HepG2 (cell line): ENCODE measurements at regions not wholly inside any gene's neighbourhood (a gene's known extent, or its start where the extent isn't known, plus 50 kb on each side); places are given as distances from the start of the nearest gene placed in this dataset.

Experiments used
- ATAC-seq: fragments of 200-7000 bp; cut with Tn5 transposase; 3 replicates; pipeline ENCODE4 v1.9.1; 2020; ENCODE audit warnings: mild to moderate bottlenecking, moderate library complexity
- BruUV-seq: library from RNA; stranded (reverse); fragments of 400-500 nt; replicated peaks from 2 replicates; lab custom pipeline; 2021; lab: Mats Ljungman, UMichigan
- CTCF ChIA-PET: fragments of 300-600 bp; formaldehyde crosslinking; extraction: SDS; loops from one replicate; lab custom pipeline; 2021; ENCODE audit warnings: low total read pairs, inconsistent platforms, low intra/inter-chr PET ratio; lab: Yijun Ruan, JAX
- POLR2A ChIA-PET: fragments of 350-600 bp; sonication (Branson Sonifier 250); formaldehyde crosslinking; loops from one replicate; lab custom pipeline; 2020; ENCODE audit warnings: antibody characterized with exemption, inconsistent platforms; lab: Yijun Ruan, JAX
- DNase-seq: peaks from one replicate; pipeline ENCODE4 v3.0.0-alpha.2; 2015; ENCODE audit warnings: low spot score
- FAIRE-seq: peaks from 3 replicates; lab custom pipeline; 2011; peaks lifted over from hg19 to GRCh38; lab: Jason Lieb, UNC
- H2AFZ ChIP-seq: one replicate; pipeline ENCODE4 v1.6.1; 2011; ENCODE audit warnings: low read length, inconsistent platforms
- H3K27ac ChIP-seq: fragments of 300-600 bp; 3 replicates; pipeline ENCODE4 v1.8.0; 2011; ENCODE audit warnings: mixed run types, mild to moderate bottlenecking, mixed read lengths, low read length, inconsistent platforms; ENCODE audit not compliant: insufficient read depth; ENCODE audit errors: extremely low read length
- H3K27me3 ChIP-seq, 2 experiments: fragments of 200-600 bp in 1 of 2; 2 replicates in 1 of 2; 3 replicates in 1 of 2; pipeline versions ENCODE4 v1.6.0 to v1.8.0; 2011; ENCODE audit warnings: low read length in 2 of 2, mild to moderate bottlenecking in 2 of 2, moderate library complexity in 2 of 2, inconsistent platforms in 1 of 2; ENCODE audit not compliant: insufficient read depth in 2 of 2, control insufficient read depth in 1 of 2
- H3K36me3 ChIP-seq, 2 experiments: fragments of 200-600 bp in 1 of 2; replicated peaks in 1 of 2; 2 replicates in 1 of 2; 3 replicates in 1 of 2; pipeline versions ENCODE4 v1.5.1 to v1.8.0; 2011; ENCODE audit warnings: low read length in 2 of 2, inconsistent platforms in 1 of 2; ENCODE audit not compliant: insufficient read depth in 2 of 2, control insufficient read depth in 1 of 2
- H3K4me1 ChIP-seq: 2 replicates; pipeline ENCODE4 v1.5.1; 2012; ENCODE audit warnings: low read length, inconsistent platforms; ENCODE audit not compliant: insufficient read depth
- H3K4me2 ChIP-seq: 2 replicates; pipeline ENCODE4 v1.6.0; 2011; ENCODE audit warnings: low read depth, low read length, inconsistent platforms
- H3K4me3 ChIP-seq, 3 experiments: fragments of 200-600 bp in 1 of 3; sonication (generic), shearing (Covaris generic) in 1 of 3; replicated peaks in 1 of 3; 2 replicates each; pipeline ENCODE4 v1.5.1; 2011 to 2016; ENCODE audit warnings: low read length in 3 of 3, inconsistent platforms in 2 of 3, low read depth in 2 of 3, mild to moderate bottlenecking in 2 of 3, control low read depth in 1 of 3, mixed read lengths in 1 of 3; ENCODE audit not compliant: insufficient read depth in 1 of 3
- H3K79me2 ChIP-seq: one replicate; pipeline ENCODE4 v1.6.1; 2011; ENCODE audit warnings: low read length, inconsistent platforms; ENCODE audit not compliant: insufficient read depth
- H3K9ac ChIP-seq: 2 replicates; pipeline ENCODE4 v1.6.0; 2011; ENCODE audit warnings: mild to moderate bottlenecking, low read depth, low read length, inconsistent platforms; ENCODE audit not compliant: insufficient read depth
- H3K9me3 ChIP-seq: 2 replicates; pipeline ENCODE4 v1.5.1; 2012; ENCODE audit warnings: mild to moderate bottlenecking, low read length
- H4K20me1 ChIP-seq: 2 replicates; pipeline ENCODE4 v1.6.0; 2011; ENCODE audit warnings: inconsistent platforms, mild to moderate bottlenecking, low read length, moderate library complexity; ENCODE audit not compliant: insufficient read depth
- CERS6 ChIP-seq: sonication (generic); formaldehyde crosslinking; IDR thresholded peaks from 2 replicates; pipeline ENCODE4 v1.5.0; 2020; ENCODE audit warnings: missing genetic modification reagents
- KLF11 ChIP-seq: IDR thresholded peaks from 2 replicates; pipeline ENCODE4 v1.6.1; 2016; ENCODE audit warnings: missing compliant biosample characterization
- NR2F1 ChIP-seq, 2 experiments: fragments of 450-650 bp in 1 of 2; formaldehyde crosslinking in 1 of 2; IDR thresholded peaks; 2 replicates each; pipeline versions ENCODE4 v1.5.0 to v1.6.1; 2016 to 2020; ENCODE audit warnings: mild to moderate bottlenecking in 1 of 2, missing compliant biosample characterization in 1 of 2, missing genetic modification reagents in 1 of 2, moderate library complexity in 1 of 2
- SMARCC2 ChIP-seq: fragments of 450-650 bp; IDR thresholded peaks from 2 replicates; pipeline ENCODE4 v1.6.1; 2017; ENCODE audit warnings: antibody characterized with exemption, mild to moderate bottlenecking
- STAG1 ChIP-seq: sonication (generic); formaldehyde crosslinking; IDR thresholded peaks from 2 replicates; pipeline ENCODE4 v1.4.0; 2020; ENCODE audit warnings: missing genetic modification reagents
- ZNF274 ChIP-seq: sonication (generic); formaldehyde crosslinking; IDR thresholded peaks from 2 replicates; pipeline ENCODE4 v1.5.1; 2020; ENCODE audit warnings: mild to moderate bottlenecking, missing genetic modification reagents
- ZNF703 ChIP-seq: sonication (generic); formaldehyde crosslinking; IDR thresholded peaks from 2 replicates; pipeline ENCODE4 v1.5.1; 2020; ENCODE audit warnings: missing genetic modification reagents, mild to moderate bottlenecking, moderate library complexity, borderline replicate concordance
- ZNF768 ChIP-seq: sonication (generic); formaldehyde crosslinking; IDR thresholded peaks from 2 replicates; pipeline ENCODE4 v1.4.0; 2020; ENCODE audit warnings: missing genetic modification reagents
- ZSCAN9 ChIP-seq: IDR thresholded peaks from 2 replicates; pipeline ENCODE4 v1.6.1; 2016; ENCODE audit warnings: borderline replicate concordance
- WGBS: methylation state at CpG from one replicate; pipeline ENCODE4 v1.1.6; 2017; ENCODE audit warnings: low lambda C conversion rate; 5-methylcytosine and 5-hydroxymethylcytosine counted together
- in situ Hi-C: cut with HindIII; loops from 2 replicates; pipeline ENCODE4 v1.10.0; 2017; ENCODE audit warnings: low pct_unique_long_range_greater_than_20kb; ENCODE audit not compliant: extremely low pct_ligation_motif_present
- intact Hi-C: fragments of 100-400 bp; cut with micrococcal nuclease; formaldehyde crosslinking; loops from one replicate; pipeline ENCODE4 v1.10.0; 2022; ENCODE audit not compliant: unreplicated experiment
- TF ChIP-seq, protein P1 (sequence below): sonication (generic); formaldehyde crosslinking; IDR thresholded peaks from 2 replicates; pipeline ENCODE4 v1.8.1; 2023; ENCODE audit warnings: missing genetic modification reagents, inconsistent platforms, borderline replicate concordance

GRCh38 chr10:52486840-52487611 is 172.9 kb downstream of the DKK1 start:
- Histone ChIP-seq H3K27me3 (no peaks in the 10 kb centered on the region), H3K79me2 (no peaks in the 10 kb centered on the region), H2AFZ (no peak overlapping the region), H4K20me1 (no peaks in the 10 kb centered on the region), H3K36me3 (no peaks in the 10 kb centered on the region), H3K27ac (no peak overlapping the region), H3K4me1 (no peaks in the 10 kb centered on the region), H3K9me3 (no peaks in the 10 kb centered on the region), H3K9ac (no peak overlapping the region), H3K4me3 (no peak overlapping the region), H3K4me2 (no peak overlapping the region)
- CTCF ChIA-PET = interaction anchor here (3.4 kb wide), 1 partner anchor 179 kb away, joined by 121 read pairs; no protein-coding TSS in a partner anchor
- no TSS peak for BruUV-seq
- FAIRE-seq (no peak), ATAC-seq (no peak), DNase-seq (no peak)
- 69% methylated on average over 1 of the region's 1 CpG for WGBS
- TF ChIP-seq SMARCC2 = no peak
- TF ChIP-seq ZNF703 = no peak
- TF ChIP-seq KLF11 (CRISPR knock-in tag) = no peak
- POLR2A ChIA-PET = interaction anchor here (1.1 to 3.9 kb wide), 2 partner anchors 173 to 179 kb away, joined by 3 to 18 read pairs; partner anchors contain the start of gene DKK1
- in situ Hi-C loops (loop anchor here (5.0 kb wide), 1 partner anchor 175 kb away; the partner anchor contains the start of gene DKK1), intact Hi-C loops (loop anchor here (5.0 kb wide), 2 partner anchors 80 to 110 kb away; no protein-coding TSS in a partner anchor)

GRCh38 chr10:52488606-52489485 is 174.8 kb downstream of the DKK1 start:
- H3K27ac ChIP-seq = no peak overlapping the region
- no peak overlapping the region for H2AFZ ChIP-seq
- no peaks in the 10 kb centered on the region for H3K9me3 ChIP-seq
- ATAC-seq (peak; percentile 54; the same call in 1 of the 3 replicates), FAIRE-seq (no peak), DNase-seq (peak; percentile 46)
- no TSS peak for BruUV-seq
- H4K20me1 ChIP-seq = no peaks in the 10 kb centered on the region
- intact Hi-C loops (loop anchor here (1.0 to 5.0 kb wide), 5 partner anchors 78 to 274 kb away; partner anchors contain the start of gene DKK1), in situ Hi-C loops (loop anchor here (5.0 kb wide), 1 partner anchor 177 kb away; the partner anchor contains the start of gene DKK1)
- H3K79me2 ChIP-seq = no peaks in the 10 kb centered on the region
- no peak overlapping the region for H3K9ac ChIP-seq
- no peak overlapping the region for H3K4me2 ChIP-seq
- H3K36me3 ChIP-seq = no peaks in the 10 kb centered on the region
- H3K4me3 ChIP-seq = no peak overlapping the region
- WGBS = 53% methylated on average over 3 of the region's 3 CpGs
- POLR2A ChIA-PET = interaction anchor here (3.9 kb wide), 1 partner anchor 181 kb away, joined by 18 read pairs; no protein-coding TSS in a partner anchor
- CTCF ChIA-PET = interaction anchor here (1.1 to 3.4 kb wide), 3 partner anchors 175 to 180 kb away, joined by 3 to 121 read pairs (median 27); partner anchors contain the start of gene DKK1
- no peaks in the 10 kb centered on the region; a peak in 1 of 5 replicates for H3K27me3 ChIP-seq
- no peaks in the 10 kb centered on the region for H3K4me1 ChIP-seq
- TF ChIP-seq ZSCAN9 (CRISPR knock-in tag) = no peak
- no peak for TF ChIP-seq NR2F1 (CRISPR knock-in tag; IDR thresholded peaks at IDR 0.05)
- peak; percentile 75 for TF ChIP-seq STAG1
- TF ChIP-seq, protein P1, sequence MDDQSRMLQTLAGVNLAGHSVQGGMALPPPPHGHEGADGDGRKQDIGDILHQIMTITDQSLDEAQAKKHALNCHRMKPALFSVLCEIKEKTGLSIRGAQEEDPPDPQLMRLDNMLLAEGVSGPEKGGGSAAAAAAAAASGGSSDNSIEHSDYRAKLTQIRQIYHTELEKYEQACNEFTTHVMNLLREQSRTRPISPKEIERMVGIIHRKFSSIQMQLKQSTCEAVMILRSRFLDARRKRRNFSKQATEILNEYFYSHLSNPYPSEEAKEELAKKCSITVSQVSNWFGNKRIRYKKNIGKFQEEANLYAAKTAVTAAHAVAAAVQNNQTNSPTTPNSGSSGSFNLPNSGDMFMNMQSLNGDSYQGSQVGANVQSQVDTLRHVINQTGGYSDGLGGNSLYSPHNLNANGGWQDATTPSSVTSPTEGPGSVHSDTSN (CRISPR knock-in tag) = no peak
- TF ChIP-seq CERS6 (CRISPR knock-in tag) = no peak
- TF ChIP-seq ZNF768 = no peak
- TF ChIP-seq ZNF274 (CRISPR knock-in tag) = no peak
